ENCODE measurements at regions not wholly inside any gene's neighbourhood (a gene's known extent, or its start where the extent isn't known, plus 50 kb on each side); places are given as distances from the start of the nearest gene placed in this dataset.

- no peak overlapping the region for H3K4me3 ChIP-seq (ENCODE audit: low read depth, low read length)
- DNase-seq (ENCODE audit: low read depth): no peak
- no peak for TF ChIP-seq CTCF (IDR thresholded peaks at IDR 0.05; ENCODE audit: insufficient read depth, low read depth, low read length)
These were observed 61.6 kb upstream of the ACAN start for GRCh38 chr15:88741671-88742070.

DNA sequence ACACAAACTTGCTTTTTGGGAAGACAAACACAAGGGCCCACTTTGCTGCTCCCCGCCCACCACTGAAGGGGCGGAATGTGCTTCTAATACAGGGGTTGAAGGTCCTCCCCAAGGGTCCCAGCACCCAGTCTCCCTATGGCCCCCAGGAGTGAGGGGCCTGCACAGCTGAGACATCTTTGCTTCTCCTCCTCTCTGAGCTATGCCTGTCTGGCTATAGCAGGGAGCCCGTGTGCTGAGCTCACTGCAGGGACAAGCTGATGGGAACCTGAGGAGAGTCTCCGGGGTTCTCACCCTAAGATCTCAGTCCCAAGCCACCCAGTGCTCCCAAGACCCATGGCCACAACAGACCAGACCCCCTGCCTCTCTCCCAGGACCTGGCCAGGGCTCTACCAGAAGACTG lies 61.1 kb upstream of the ACAN start:
- TF ChIP-seq CTCF (IDR thresholded peaks at IDR 0.05; ENCODE audit: insufficient read depth, low read depth, low read length): no peak
- no peak overlapping the region for H3K4me3 ChIP-seq (ENCODE audit: low read depth, low read length)
- no peak for DNase-seq (ENCODE audit: low read depth)

GRCh38 chr15:88744548-88745020 lies 58.7 kb upstream of the ACAN start:
- DNase-seq (ENCODE audit: low read depth): no peak
- TF ChIP-seq CTCF (IDR thresholded peaks at IDR 0.05; ENCODE audit: insufficient read depth, low read depth, low read length): no peak
- no peak overlapping the region for H3K4me3 ChIP-seq (ENCODE audit: low read depth, low read length)

DNA sequence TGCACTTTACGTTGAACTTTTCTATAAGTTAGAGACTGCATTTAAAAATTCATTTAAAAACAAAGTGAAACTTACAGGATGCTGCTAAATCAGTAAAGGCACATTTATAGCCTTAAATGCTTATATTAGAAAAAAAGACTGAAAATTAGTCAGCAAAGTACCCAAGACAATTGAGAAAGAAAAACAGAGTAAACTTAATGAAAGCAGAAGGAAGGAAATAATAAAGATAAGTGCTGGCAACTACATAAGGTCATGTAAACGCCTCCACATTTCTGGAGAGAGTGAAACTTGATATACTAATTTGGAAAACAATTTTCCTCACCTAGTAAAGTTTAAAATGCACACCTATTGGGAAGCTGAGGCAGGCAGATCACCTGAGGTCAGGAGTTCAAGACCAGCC lies 58.2 kb upstream of the ACAN start:
- no peak overlapping the region for H3K4me3 ChIP-seq (ENCODE audit: low read depth, low read length)
- no peak for TF ChIP-seq CTCF (IDR thresholded peaks at IDR 0.05; ENCODE audit: insufficient read depth, low read depth, low read length)
- DNase-seq (ENCODE audit: low read depth): peak; percentile 37

DNA sequence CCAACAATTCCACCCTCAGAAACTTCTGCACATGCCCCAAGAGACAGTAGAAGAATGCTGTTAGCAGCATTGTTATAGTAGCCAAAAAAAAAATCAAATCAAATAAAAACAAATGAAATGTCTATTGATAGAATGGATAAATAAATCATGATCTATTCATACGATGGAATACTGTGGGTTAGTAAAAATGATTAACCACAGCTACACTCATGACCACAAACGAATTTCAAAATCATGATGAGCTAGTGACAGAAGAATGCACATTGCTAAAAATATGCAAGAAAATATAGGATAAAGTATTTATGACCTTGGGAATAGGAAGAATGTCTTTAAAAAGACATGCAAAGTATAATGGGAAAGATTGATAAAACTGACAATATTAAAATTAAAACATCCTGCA lies 57.5 kb upstream of the ACAN start:
- peak; percentile 71 for DNase-seq (ENCODE audit: low read depth)
- no peak for TF ChIP-seq CTCF (IDR thresholded peaks at IDR 0.05; ENCODE audit: insufficient read depth, low read depth, low read length)
- no peak overlapping the region for H3K4me3 ChIP-seq (ENCODE audit: low read depth, low read length)

DNA sequence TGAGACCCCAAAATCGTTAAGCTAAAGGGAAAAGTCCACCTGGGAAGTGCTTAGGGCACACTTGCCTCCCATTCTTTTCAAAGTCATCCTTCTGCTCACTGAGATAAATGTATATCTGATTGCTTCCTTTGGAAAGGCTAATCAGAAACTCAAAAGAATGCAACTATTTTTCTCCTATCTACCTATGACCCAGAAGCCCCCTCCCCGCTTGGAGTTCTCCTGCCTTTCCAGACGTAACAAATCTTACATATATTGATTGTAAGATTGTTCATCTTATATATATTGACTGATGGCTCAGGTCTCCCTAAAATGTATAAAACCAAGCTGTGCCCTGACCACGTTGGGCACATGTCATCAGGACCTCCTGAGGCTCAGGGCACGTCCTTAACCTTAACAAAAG lies 56.8 kb upstream of the ACAN start:
- DNase-seq (ENCODE audit: low read depth): no peak
- TF ChIP-seq CTCF (IDR thresholded peaks at IDR 0.05; ENCODE audit: insufficient read depth, low read depth, low read length): no peak
- no peak overlapping the region for H3K4me3 ChIP-seq (ENCODE audit: low read depth, low read length)

DNA sequence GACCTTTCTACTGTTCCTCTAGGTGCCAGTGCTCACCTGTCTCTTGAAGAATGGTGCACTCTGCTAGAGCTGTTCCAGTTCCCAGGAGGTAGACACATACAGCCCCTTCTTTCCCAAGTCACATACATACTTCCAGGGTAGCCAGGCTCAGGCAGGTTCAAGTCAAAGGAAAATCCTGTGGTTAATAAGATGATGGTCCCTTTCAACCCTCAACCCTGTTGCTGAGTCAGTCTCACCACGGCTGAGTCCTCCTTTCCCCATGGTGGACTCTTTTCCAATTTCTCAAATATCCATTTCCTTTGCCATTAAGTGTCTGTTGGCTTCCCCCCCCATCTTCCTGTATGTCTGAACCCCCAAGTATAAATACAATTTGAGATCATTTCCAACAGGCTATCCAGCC lies 56.1 kb upstream of the ACAN start:
- TF ChIP-seq CTCF (IDR thresholded peaks at IDR 0.05; ENCODE audit: insufficient read depth, low read depth, low read length): no peak
- no peak overlapping the region for H3K4me3 ChIP-seq (ENCODE audit: low read depth, low read length)
- no peak for DNase-seq (ENCODE audit: low read depth)

Measured in fibroblast of villous mesenchyme (primary cell).